Dermis microvascular lymphatic vessel endothelial cell (primary cell): ENCODE measurements at regions not wholly inside any gene's neighbourhood (a gene's known extent, or its start where the extent isn't known, plus 50 kb on each side); places are given as distances from the start of the nearest gene placed in this dataset.
"Not testable (repeated sequence)": the region's sequence is repeated elsewhere in the genome, so short reads cannot be mapped to it uniquely, and the experiment has no call there.

Source experiments
- DNase-seq, 2 donors: peaks; one replicate each; pipeline versions ENCODE4 v3.0.0 to v3.0.0-alpha.2; 2010; ENCODE audit warnings: low read depth in 2 of 2

DNA sequence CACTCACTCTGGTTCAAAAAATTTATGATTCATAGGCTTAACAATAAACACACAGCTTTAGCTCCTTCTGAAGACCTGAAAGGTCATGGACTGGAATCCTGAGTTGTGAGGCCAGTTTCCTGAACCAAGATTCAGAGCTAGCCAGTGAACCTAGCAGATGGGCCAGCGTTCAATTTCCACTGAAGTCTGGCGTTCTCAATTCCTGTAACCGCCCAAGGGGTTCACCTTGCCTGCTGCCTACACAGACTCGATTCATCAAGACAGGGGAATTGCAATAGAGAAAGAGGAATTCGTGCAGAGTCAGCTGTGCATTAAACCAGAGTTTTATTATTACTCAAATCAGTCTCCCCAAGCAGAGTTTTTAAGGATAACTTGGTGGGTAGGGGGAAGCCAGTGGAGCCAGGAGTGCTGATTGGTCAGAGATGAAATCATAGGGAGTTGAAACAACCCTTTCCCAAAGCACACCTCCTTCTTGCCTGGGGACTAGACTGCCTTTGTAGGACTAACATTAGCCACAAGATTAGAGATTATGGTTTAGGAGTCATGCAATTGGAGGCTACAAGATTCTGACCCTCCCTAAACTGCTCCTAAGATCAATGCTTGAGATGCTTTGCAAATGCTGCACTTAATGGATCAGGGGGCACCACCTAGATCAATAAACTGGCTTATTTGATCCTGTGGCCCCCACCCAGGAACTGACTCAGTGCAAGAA lies 117.5 kb upstream of the SHB start:
- no peak for DNase-seq

- no peak for DNase-seq
Measured at GRCh38 chr9:38185647-38186403, 116.8 kb upstream of the SHB start.

- no peak for DNase-seq
Measured at GRCh38 chr9:38183994-38184568, 115.1 kb upstream of the SHB start.

DNA sequence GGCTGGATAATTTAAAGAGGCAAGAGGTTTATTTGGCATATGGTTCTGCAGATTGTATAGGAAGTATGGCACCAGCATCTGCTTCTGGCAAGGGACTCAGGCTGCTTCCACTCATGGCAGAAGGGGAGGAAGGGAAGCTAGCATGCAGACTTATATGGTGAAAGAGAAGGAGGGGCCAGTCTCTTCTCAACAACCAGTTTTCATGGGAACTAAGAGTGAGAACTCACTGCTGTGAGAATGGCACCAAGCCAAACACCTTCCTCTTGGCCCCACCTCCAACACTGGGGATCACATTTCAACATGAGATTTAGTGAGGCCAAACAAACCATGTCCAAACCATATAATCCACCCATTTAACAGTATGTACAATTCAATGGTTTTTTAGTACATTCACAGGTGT lies 113.3 kb upstream of the SHB start:
- no peak for DNase-seq

- DNase-seq: no peak
Measured at GRCh38 chr9:38181866-38182265, 112.8 kb upstream of the SHB start.

- no peak for DNase-seq
Measured at GRCh38 chr9:38181232-38181631, 112.2 kb upstream of the SHB start.

GRCh38 chr9:38180656-38181055 lies 111.6 kb upstream of the SHB start:
- DNase-seq: no peak

DNA sequence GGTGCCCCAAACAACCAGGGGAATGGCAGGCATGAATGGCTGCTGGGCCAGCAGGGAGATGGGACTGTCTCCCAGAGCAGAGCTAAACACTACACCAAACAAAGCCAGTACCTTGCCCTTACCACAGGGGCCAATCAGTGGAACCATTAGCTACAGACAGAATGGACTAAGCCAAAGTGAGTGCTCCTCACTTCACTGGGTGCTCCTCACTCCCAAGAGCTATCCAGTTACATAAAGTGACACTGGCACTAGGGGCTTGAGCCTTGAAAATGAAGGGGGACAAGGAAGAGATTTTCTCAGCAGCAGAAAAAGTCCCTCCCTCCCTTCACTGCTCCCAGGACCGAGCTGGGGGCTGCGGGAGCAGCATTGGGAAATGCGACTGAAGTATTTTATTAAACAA lies 110.9 kb upstream of the SHB start:
- no peak for DNase-seq

GRCh38 chr9:38178237-38178636 lies 109.2 kb upstream of the SHB start:
- no peak for DNase-seq

- no peak for DNase-seq
Measured at GRCh38 chr9:38177680-38178079, 108.7 kb upstream of the SHB start.

DNA sequence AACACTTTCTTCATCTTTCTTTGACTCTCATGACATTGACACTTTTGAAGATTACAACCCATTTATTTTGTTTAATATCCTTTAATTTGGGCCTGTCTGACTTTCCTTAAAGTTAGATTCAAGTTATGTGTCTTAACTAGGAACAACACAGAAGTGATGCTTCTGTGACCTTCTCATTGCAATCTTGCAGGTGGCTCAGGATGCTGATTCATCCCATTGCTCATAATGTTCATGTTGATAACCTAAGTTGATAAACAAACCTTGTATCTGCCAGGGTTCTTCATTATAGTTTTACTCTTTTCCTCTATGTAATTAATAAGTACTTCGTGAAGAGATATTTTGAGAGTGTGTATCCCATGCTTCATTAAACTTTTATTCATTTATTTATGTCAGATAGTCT lies 107.2 kb upstream of the SHB start:
- peak in 1 of 2 donors; percentile 8 for DNase-seq

DNA sequence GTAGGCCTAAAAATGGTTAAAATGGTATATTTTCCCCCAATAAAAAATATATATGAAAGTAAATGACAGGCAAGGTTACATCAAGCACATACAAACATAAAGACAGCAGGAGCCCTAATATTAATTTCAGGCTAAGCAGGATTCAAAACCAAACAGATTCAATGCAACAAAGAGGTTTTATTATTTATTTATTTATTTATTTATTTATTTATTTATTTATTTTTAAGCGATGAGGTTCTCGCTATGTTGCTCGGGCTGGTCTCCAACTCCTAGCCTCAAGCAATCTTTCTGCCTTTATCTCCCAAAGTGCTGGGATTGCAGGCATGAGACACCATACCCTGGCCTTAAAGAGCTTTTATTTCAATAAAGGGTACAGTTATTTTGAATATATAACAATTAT lies 106.4 kb upstream of the SHB start:
- DNase-seq: no peak

DNA sequence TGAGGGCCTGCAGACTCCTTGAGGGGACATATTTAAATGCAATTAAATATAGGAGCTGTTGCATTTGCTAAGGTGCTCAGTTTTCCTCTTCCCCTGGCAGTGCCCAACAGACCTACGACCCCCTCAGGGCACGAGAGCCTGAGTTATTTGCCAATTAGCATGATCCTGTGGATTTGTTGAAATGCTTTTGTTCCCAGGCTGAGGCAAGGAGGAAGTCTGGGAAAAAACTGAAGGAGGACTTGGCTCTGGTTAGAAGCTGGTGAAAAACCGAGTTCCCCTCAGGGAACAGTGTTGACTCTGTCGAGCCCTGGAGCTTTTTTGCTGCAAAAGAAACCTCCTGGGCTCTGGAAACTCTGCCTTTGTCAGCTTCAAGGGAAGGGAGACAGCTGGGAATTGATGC lies 103.6 kb upstream of the SHB start:
- no peak for DNase-seq

- DNase-seq: no peak
Measured at GRCh38 chr9:38171926-38172325, 102.9 kb upstream of the SHB start.

GRCh38 chr9:38171538-38171884 lies 102.5 kb upstream of the SHB start:
- no peak for DNase-seq

- peak; percentile 26 to 44 for DNase-seq
Measured at GRCh38 chr9:38170763-38171537, 101.9 kb upstream of the SHB start.

GRCh38 chr9:38170155-38170554 lies 101.1 kb upstream of the SHB start:
- DNase-seq: not testable (repeated sequence)

GRCh38 chr9:38166501-38166900 lies 97.5 kb upstream of the SHB start:
- no peak for DNase-seq

DNA sequence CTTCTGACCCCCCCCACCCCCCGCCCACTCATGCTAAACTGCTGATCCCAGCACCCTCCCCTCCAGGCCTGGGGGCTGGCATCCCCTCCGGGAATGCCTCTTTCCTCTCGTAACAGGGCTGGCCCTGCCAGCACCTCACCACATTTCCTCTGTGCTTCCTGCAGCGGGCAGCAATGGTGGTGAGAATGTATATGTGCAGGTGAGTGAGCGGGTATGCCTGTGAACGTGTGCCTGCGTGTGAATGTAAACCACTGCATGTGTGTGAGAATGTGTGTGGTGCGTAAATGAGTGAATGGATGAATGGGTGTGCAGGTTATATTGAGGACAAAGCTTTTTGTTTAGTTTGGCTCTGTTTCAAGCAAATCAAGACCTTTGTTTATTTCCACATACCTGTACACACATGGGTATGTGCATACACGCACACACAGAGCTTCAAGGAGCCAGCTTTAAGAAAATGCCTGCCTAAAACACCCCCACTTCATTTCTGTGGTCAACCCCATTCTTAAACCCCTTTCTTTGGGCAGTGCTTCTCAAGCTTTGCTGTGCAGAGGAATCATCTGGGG lies 95.7 kb upstream of the SHB start:
- no peak for DNase-seq

DNA sequence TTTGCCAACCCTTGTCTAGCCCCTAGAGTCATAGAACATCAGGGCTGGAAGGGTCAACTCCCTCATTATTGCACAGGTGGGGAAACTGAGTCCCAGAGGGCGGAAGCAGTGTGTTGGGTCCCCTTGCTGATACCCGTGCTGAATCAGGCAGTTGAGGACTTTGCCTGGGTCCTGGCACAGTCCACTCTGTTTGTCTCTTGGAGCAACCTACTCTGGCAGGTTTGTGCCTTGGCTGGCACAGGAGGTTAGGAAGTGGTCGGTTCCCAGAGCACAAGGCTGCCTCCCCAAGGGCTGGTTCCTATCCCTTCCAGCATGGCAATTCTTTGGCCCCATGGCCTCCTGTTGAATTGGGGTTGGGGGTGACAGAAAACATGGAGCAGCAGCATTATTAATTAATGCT lies 94.5 kb upstream of the SHB start:
- DNase-seq: no peak

GRCh38 chr9:38162332-38163211 lies 93.5 kb upstream of the SHB start:
- no peak for DNase-seq
